ENCODE measurements at regions not wholly inside any gene's neighbourhood (a gene's known extent, or its start where the extent isn't known, plus 50 kb on each side); places are given as distances from the start of the nearest gene placed in this dataset.

DNA sequence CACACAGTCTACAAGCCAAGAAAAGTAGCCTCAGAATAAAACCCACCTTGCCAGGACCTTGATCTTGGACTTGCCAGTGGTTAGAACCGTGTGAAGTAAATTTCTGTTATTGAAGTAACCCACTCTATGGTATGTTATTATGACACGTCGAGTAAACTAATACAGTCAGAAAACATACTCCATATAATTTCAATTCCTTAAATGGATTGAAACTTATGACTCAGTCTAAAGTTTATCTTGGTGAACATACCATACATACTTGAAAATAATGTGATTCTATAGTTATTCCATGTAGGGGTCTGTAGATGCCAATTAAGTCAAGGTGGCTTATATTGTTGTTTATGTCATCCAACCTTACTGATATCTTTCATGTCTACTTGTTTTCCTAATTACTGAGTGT is 950.7 kb downstream of the TLE4 start:
- TF ChIP-seq, protein P1, sequence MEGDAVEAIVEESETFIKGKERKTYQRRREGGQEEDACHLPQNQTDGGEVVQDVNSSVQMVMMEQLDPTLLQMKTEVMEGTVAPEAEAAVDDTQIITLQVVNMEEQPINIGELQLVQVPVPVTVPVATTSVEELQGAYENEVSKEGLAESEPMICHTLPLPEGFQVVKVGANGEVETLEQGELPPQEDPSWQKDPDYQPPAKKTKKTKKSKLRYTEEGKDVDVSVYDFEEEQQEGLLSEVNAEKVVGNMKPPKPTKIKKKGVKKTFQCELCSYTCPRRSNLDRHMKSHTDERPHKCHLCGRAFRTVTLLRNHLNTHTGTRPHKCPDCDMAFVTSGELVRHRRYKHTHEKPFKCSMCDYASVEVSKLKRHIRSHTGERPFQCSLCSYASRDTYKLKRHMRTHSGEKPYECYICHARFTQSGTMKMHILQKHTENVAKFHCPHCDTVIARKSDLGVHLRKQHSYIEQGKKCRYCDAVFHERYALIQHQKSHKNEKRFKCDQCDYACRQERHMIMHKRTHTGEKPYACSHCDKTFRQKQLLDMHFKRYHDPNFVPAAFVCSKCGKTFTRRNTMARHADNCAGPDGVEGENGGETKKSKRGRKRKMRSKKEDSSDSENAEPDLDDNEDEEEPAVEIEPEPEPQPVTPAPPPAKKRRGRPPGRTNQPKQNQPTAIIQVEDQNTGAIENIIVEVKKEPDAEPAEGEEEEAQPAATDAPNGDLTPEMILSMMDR (IDR thresholded peaks at IDR 0.05): no peak
- no peak for TF ChIP-seq POLR2A (IDR thresholded peaks at IDR 0.05)

Measured in body of pancreas (tissue), 4 donors.